ENCODE measurements at regions not wholly inside any gene's neighbourhood (a gene's known extent, or its start where the extent isn't known, plus 50 kb on each side); places are given as distances from the start of the nearest gene placed in this dataset.

DNA sequence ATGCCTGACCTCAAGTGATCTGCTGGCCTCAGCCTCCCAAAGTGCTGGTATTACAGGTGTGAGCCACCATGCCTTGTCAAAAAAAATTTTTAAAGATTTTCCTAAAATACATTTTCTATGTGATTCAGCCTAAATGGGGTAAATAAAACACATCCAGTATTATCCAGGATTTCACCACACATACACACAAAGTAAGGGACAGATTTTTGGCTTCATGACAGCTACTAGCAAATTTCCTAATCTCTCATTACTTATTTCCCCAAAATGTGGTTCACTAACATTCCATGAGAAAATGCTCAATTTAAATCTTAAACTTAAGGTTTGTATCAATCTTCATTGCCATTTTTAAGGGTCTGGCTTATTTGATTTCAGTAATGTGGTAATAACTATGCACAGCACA is 348.5 kb upstream of the INTU start:
- TF ChIP-seq MTA3 (IDR thresholded peaks at IDR 0.05; ENCODE audit: borderline replicate concordance, low read length) (no peak), POLR2AphosphoS5 (IDR thresholded peaks at IDR 0.05; ENCODE audit: low read length) (no peak), TAF1 (IDR thresholded peaks at IDR 0.05; ENCODE audit: borderline replicate concordance, low read depth, low read length) (no peak), SUZ12 (IDR thresholded peaks at IDR 0.05; ENCODE audit: unreplicated experiment) (no peak), GATAD2B (conservative IDR thresholded peaks at IDR 0.05; ENCODE audit: low read depth) (no peak), SMC3 (IDR thresholded peaks at IDR 0.05; ENCODE audit: borderline replicate concordance, low read length) (no peak), EP300 (IDR thresholded peaks at IDR 0.05; ENCODE audit: borderline replicate concordance in 1 of 2, control insufficient read depth in 1 of 2, low read depth in 2 of 2, low read length in 2 of 2) (no peak), GABPA (IDR thresholded peaks at IDR 0.05; ENCODE audit: low read depth) (no peak), SP1 (IDR thresholded peaks at IDR 0.05; ENCODE audit: low read depth, low read length) (no peak), RAD21 (IDR thresholded peaks at IDR 0.05; ENCODE audit: insufficient read depth, low read depth, low read length) (no peak), CEBPB (IDR thresholded peaks at IDR 0.05; ENCODE audit: borderline replicate concordance in 1 of 2, low read depth in 2 of 2, low read length in 2 of 2) (no peak), EGR1 (IDR thresholded peaks at IDR 0.05; ENCODE audit: borderline replicate concordance in 1 of 2, low read depth in 2 of 2, low read length in 2 of 2) (no peak), SIN3A (IDR thresholded peaks at IDR 0.05; ENCODE audit: low read depth, low read length) (no peak)
- TF ChIP-seq, protein P1, sequence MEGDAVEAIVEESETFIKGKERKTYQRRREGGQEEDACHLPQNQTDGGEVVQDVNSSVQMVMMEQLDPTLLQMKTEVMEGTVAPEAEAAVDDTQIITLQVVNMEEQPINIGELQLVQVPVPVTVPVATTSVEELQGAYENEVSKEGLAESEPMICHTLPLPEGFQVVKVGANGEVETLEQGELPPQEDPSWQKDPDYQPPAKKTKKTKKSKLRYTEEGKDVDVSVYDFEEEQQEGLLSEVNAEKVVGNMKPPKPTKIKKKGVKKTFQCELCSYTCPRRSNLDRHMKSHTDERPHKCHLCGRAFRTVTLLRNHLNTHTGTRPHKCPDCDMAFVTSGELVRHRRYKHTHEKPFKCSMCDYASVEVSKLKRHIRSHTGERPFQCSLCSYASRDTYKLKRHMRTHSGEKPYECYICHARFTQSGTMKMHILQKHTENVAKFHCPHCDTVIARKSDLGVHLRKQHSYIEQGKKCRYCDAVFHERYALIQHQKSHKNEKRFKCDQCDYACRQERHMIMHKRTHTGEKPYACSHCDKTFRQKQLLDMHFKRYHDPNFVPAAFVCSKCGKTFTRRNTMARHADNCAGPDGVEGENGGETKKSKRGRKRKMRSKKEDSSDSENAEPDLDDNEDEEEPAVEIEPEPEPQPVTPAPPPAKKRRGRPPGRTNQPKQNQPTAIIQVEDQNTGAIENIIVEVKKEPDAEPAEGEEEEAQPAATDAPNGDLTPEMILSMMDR (IDR thresholded peaks at IDR 0.05 in 2 of 3, conservative IDR thresholded peaks at IDR 0.05 in 1 of 3; ENCODE audit: control insufficient read depth in 2 of 3, extremely low read depth in 1 of 3, insufficient read depth in 1 of 3, low read depth in 3 of 3, low read length in 3 of 3): no peak
